ENCODE measurements at regions not wholly inside any gene's neighbourhood (a gene's known extent, or its start where the extent isn't known, plus 50 kb on each side); places are given as distances from the start of the nearest gene placed in this dataset.

GRCh38 chr11:26823963-26824362 is 102.1 kb upstream of the SLC5A12 start:
- no peak for TF ChIP-seq CTCF (IDR thresholded peaks at IDR 0.05)
- TF ChIP-seq POLR2A (IDR thresholded peaks at IDR 0.05): no peak
